OCI-LY1 (cell line): ENCODE measurements at regions not wholly inside any gene's neighbourhood (a gene's known extent, or its start where the extent isn't known, plus 50 kb on each side); places are given as distances from the start of the nearest gene placed in this dataset.

Experiments used
- H2AFZ ChIP-seq: fragments of 200-600 bp; sonication (generic), shearing (Covaris generic); 2 replicates; pipeline ENCODE4 v1.6.0; 2014; ENCODE audit warnings: antibody characterized with exemption, mild to moderate bottlenecking, low read length
- H3F3A ChIP-seq: fragments of 200-600 bp; sonication (generic), shearing (Covaris generic); 2 replicates; pipeline ENCODE4 v1.6.0; 2014; ENCODE audit warnings: mild to moderate bottlenecking, antibody characterized with exemption, low read length, moderate library complexity; ENCODE audit not compliant: insufficient read depth
- H3K27ac ChIP-seq: fragments of 200-600 bp; sonication (generic); 2 replicates; pipeline ENCODE4 v1.5.1; 2014; ENCODE audit warnings: low read length, mixed run types, mild to moderate bottlenecking, low read depth; ENCODE audit not compliant: poor library complexity, severe bottlenecking
- H3K27me3 ChIP-seq: fragments of 200-600 bp; sonication (generic); 2 replicates; pipeline ENCODE4 v1.6.0; 2014; ENCODE audit warnings: antibody characterized with exemption, mild to moderate bottlenecking, low read length, moderate library complexity; ENCODE audit not compliant: insufficient read depth
- H3K36me3 ChIP-seq: fragments of 200-600 bp; sonication (generic); 2 replicates; pipeline ENCODE4 v1.6.1; 2014; ENCODE audit warnings: mild to moderate bottlenecking, antibody characterized with exemption, low read length, moderate library complexity, mixed read lengths; ENCODE audit not compliant: insufficient read depth
- H3K4me1 ChIP-seq: fragments of 200-600 bp; sonication (generic); 2 replicates; pipeline ENCODE4 v1.5.1; 2014; ENCODE audit warnings: mild to moderate bottlenecking, low read length, moderate library complexity; ENCODE audit not compliant: insufficient read depth, severe bottlenecking
- H3K4me2 ChIP-seq: fragments of 200-600 bp; sonication (generic), shearing (Covaris generic); 2 replicates; pipeline ENCODE4 v1.6.1; 2014; ENCODE audit warnings: low read length
- H3K4me3 ChIP-seq: fragments of 200-600 bp; sonication (generic); 2 replicates; pipeline ENCODE4 v1.5.1; 2014; ENCODE audit warnings: low read length, low read depth, mild to moderate bottlenecking, mixed read lengths; ENCODE audit not compliant: poor library complexity, severe bottlenecking
- H3K79me2 ChIP-seq: fragments of 200-600 bp; shearing (Covaris generic); 2 replicates; pipeline ENCODE4 v1.6.1; 2016; ENCODE audit warnings: mixed run types, low read length, mixed read lengths; ENCODE audit not compliant: insufficient read depth
- H3K9ac ChIP-seq: fragments of 200-600 bp; sonication (generic), shearing (Covaris generic); 2 replicates; pipeline ENCODE4 v1.6.1; 2014; ENCODE audit warnings: mild to moderate bottlenecking, low read length, mixed read lengths
- H3K9me2 ChIP-seq: fragments of 200-600 bp; sonication (generic), shearing (Covaris generic); 2 replicates; pipeline ENCODE4 v1.6.1; 2014; ENCODE audit warnings: low read depth, mild to moderate bottlenecking, low read length, mixed read lengths
- H3K9me3 ChIP-seq: fragments of 200-600 bp; shearing (Covaris generic); 2 replicates; pipeline ENCODE4 v1.6.1; 2014; ENCODE audit warnings: low read length, mixed read lengths
- H4K20me1 ChIP-seq: fragments of 200-600 bp; sonication (generic), shearing (Covaris generic); 2 replicates; pipeline ENCODE4 v1.6.0; 2016; ENCODE audit warnings: mild to moderate bottlenecking, low read length; ENCODE audit not compliant: insufficient read depth
- CTCF ChIP-seq: fragments of 200-600 bp; sonication (generic), shearing (Covaris generic); IDR thresholded peaks from 2 replicates; pipeline ENCODE4 v1.5.1; 2017; ENCODE audit warnings: mild to moderate bottlenecking, antibody characterized with exemption, low read length, moderate library complexity, mixed read lengths
- EZH2 ChIP-seq: fragments of 200-600 bp; sonication (generic), shearing (Covaris generic); IDR thresholded peaks from 2 replicates; pipeline ENCODE4 v1.8.0; 2017; ENCODE audit warnings: borderline replicate concordance, mixed run types, mild to moderate bottlenecking, antibody characterized with exemption, low read length, moderate library complexity, mixed read lengths

- TF ChIP-seq EZH2: no peak
- no peak for TF ChIP-seq CTCF
- Histone ChIP-seq H2AFZ (no peak overlapping the region), H4K20me1 (no peaks in the 10 kb centered on the region), H3K9me2 (no peaks in the 10 kb centered on the region), H3K4me3 (no peak overlapping the region), H3K4me2 (no peak overlapping the region), H3K79me2 (no peaks in the 10 kb centered on the region), H3K27me3 (no peaks in the 10 kb centered on the region), H3K36me3 (no peaks in the 10 kb centered on the region), H3K9me3 (no peaks in the 10 kb centered on the region), H3K27ac (no peak overlapping the region), H3K4me1 (no peaks in the 10 kb centered on the region), H3F3A (no peaks in the 10 kb centered on the region), H3K9ac (no peak overlapping the region)
These were observed 86.4 kb upstream of the ZMAT1 start for GRCh38 chrX:102018208-102018607.

- Histone ChIP-seq H3K4me3 (no peak overlapping the region), H3K9me2 (no peaks in the 10 kb centered on the region), H3K79me2 (no peaks in the 10 kb centered on the region), H4K20me1 (no peaks in the 10 kb centered on the region), H3K27me3 (no peaks in the 10 kb centered on the region), H3K9me3 (no peaks in the 10 kb centered on the region), H2AFZ (no peak overlapping the region), H3K9ac (no peak overlapping the region), H3K4me2 (no peak overlapping the region), H3K4me1 (no peaks in the 10 kb centered on the region), H3K36me3 (no peaks in the 10 kb centered on the region), H3K27ac (no peak overlapping the region), H3F3A (no peaks in the 10 kb centered on the region)
- no peak for TF ChIP-seq EZH2
- no peak for TF ChIP-seq CTCF
These were observed 77.1 kb upstream of the ZMAT1 start for GRCh38 chrX:102008901-102009300.

- Histone ChIP-seq H3K4me2 (no peak overlapping the region), H3K27ac (no peak overlapping the region), H3K9me2 (no peaks in the 10 kb centered on the region)
These were observed 68.1 kb upstream of the ZMAT1 start for GRCh38 chrX:101999644-102000539.

More at GRCh38 chrX:101999644-102000539, 68.1 kb upstream of the ZMAT1 start:
- Histone ChIP-seq H3K9ac (no peak overlapping the region), H3K4me1 (no peaks in the 10 kb centered on the region), H4K20me1 (no peaks in the 10 kb centered on the region), H3K79me2 (no peaks in the 10 kb centered on the region), H2AFZ (no peak overlapping the region), H3F3A (no peaks in the 10 kb centered on the region), H3K36me3 (no peaks in the 10 kb centered on the region), H3K9me3 (no peaks in the 10 kb centered on the region), H3K4me3 (no peak overlapping the region), H3K27me3 (no peaks in the 10 kb centered on the region)
- TF ChIP-seq EZH2 (no peak), CTCF (no peak)
